OCI-M1 (cell line): ENCODE measurements at regions not wholly inside any gene's neighbourhood (a gene's known extent, or its start where the extent isn't known, plus 50 kb on each side); places are given as distances from the start of the nearest gene placed in this dataset.
"Not testable (repeated sequence)": the region's sequence is repeated elsewhere in the genome, so short reads cannot be mapped to it uniquely, and the experiment has no call there.

Experiments used
- DNase-seq: peaks from one replicate; lab custom pipeline; 2025; lab: John Stamatoyannopoulos, UW

- no peak for DNase-seq
These were observed 1804.9 kb upstream of the LRRTM1 start for GRCh38 chr2:82109418-82109817.

- DNase-seq = no peak
These were observed 1794.1 kb upstream of the LRRTM1 start for GRCh38 chr2:82098617-82099016.

- DNase-seq = peak; percentile 46
These were observed 1785.0 kb upstream of the LRRTM1 start for GRCh38 chr2:82089518-82089917.

DNA sequence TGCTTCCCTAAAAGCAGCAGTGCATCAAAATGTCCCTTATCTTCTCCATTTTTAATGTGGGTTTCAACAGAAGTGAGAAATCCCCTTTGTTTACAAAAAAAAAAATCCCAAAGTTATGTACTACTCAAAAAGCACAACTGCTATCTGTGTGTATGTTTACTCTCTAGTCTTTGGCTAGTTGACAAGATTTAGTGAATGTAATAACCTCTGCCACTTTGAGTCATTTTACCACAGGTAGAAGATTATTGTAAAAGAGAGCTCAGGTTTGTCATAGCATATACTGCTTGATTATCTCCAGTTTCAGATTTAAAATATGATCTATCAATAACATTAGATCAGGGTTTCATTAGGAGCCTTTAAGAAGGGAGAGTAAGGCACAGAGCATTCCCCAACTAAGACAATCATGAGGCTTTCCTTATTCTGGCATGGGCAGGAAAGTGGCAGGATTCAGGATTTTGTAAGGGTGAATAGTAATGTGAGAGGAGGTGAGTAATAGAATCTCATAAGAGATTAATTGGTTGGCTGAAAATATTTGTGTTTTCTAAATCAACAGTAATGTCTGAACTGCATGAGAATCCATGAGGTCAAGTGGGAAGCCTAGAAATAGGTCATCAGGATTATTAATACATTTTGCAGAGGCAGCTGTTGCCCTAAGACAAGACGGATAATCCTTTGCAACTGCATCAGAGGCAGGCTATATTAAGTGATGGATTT, 1780.3 kb upstream of the LRRTM1 start:
- no peak for DNase-seq

GRCh38 chr2:82075875-82076274, 1771.3 kb upstream of the LRRTM1 start:
- no peak for DNase-seq

DNA sequence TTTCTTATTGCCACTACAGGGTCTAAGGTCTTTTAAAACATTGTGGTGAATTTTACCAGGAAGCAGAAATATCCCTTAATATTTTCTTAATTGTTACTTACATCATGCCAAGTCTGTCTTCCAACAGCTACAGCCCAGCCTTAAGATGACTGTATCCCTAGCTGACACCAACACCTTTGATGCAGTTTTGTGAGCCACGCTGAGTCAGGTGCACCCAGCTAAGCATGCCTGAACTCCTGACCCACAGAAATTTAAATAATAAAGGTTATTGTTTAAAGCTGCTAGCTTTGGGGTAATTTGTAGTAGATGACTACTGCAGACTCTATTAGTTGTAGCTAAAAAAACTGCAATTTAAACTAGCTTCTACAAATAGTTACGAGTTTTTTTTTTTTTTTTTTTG, 1757.9 kb upstream of the LRRTM1 start:
- no peak for DNase-seq

- peak; percentile 33 for DNase-seq
These were observed 1751.3 kb upstream of the LRRTM1 start for GRCh38 chr2:82055846-82056245.

- no peak for DNase-seq
These were observed 1739.3 kb upstream of the LRRTM1 start for GRCh38 chr2:82043867-82044266.

DNA sequence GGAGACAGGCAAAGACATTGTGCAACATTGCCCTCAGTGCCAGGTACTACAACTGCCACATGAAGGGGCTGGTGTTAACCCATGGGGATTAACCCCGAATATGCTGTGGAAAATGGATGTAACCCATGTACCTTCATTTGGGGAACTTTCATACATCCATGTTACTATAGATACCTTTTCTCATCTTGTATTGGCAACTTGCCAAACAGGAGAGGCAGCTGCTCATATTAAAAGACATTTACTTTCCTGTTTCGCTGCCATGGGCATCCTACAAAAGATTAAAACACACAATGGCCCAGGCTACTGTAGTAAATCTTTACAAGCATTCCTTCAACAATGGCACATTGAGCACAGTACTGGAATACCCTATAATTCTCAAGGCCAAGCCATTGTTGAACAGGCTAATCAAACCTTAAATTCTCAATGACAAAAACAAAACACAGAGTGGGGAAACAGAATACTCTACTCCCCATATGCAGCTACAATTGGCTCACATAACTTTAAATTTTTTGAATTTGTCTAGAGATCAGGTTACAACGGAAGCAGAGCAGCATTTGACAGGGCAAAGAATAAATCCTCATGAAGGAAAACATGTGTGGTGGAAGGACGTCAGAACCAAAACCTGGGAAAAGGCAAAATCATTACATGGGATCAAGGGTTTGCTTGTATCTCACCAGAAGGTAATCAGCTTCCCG, 1723.5 kb upstream of the LRRTM1 start:
- no peak for DNase-seq

- DNase-seq = peak; percentile 4
These were observed 1719.2 kb upstream of the LRRTM1 start for GRCh38 chr2:82023710-82024109.

DNA sequence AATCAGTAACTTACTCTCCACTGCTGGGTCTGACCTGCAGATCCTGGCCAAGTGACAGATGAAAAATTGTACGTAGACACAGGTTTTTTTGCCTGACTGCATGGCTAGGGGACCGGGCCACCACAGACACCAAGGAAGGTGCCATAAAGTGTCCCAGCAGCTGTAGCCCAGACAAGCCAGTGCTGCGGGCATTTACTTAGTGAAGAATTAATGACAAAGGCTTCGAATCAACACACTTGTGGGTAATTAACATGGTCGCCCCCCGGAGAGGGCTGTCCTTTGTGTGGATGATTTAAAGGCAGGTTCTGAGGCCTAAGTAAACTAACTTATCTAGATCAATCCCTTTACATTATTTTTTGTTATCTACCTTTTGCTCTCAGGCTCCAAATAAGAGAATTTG, 1709.1 kb upstream of the LRRTM1 start:
- DNase-seq = no peak

GRCh38 chr2:82007071-82007664, 1702.6 kb upstream of the LRRTM1 start:
- no peak for DNase-seq

GRCh38 chr2:82005889-82006288, 1701.3 kb upstream of the LRRTM1 start:
- not testable (repeated sequence) for DNase-seq

DNA sequence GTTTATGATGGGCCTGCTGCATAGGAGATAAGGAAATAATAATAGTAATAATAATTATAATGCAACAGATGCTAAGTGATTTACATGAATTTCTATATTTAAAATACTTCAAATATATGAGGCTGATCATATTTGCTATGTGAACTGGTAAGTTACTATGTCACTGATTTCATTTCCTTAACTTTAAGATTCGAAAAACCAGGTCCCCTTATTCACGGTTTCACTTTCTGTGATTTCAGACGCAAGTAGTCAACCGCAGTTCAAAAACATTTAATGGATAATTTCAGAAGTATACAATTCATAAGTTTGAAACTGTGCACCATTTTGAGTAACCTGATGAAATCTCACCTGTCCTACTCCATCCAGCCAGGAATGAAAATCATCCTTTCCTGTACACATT, 1697.1 kb upstream of the LRRTM1 start:
- no peak for DNase-seq

DNA sequence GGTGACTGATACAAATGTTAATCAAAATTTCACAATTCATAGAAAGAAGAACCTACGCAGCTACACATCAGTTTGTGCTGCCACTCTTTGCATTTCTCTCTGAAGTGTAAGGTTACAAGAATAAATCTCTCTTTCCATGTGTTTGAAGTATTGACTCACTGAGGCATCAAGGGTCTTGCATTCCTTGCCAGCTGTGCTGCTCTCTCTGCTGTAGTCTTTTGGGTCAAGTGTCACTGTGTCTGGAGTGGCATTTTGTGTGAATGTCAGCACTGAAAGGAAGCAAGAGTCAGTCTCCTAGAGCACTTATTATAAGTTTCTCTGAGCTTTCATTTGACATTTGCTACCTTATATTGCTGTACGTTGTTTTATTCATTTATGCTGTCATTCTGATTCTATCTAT, 1696.1 kb upstream of the LRRTM1 start:
- DNase-seq = no peak

DNA sequence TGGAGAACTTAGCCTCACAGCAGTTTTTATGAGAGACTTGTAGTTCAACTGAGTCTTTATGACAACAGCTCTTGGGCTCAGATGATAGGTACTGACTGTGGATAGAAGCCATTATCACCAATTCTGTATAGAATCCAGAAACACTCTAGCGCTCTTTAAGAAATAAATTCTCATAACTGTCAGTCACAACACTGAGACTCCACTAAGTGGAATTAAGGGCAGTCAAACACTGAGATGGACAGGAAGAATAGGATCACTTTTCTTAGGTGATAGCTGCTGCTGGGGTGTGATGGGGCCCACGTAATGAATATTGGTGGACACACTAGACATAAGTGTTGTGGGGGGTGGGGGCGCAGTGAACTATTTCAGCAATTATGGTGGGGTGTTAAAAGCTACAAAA, 1691.8 kb upstream of the LRRTM1 start:
- no peak for DNase-seq

- no peak for DNase-seq
These were observed 1686.7 kb upstream of the LRRTM1 start for GRCh38 chr2:81991282-81991681.

GRCh38 chr2:81987370-81987769, 1682.8 kb upstream of the LRRTM1 start:
- no peak for DNase-seq

DNA sequence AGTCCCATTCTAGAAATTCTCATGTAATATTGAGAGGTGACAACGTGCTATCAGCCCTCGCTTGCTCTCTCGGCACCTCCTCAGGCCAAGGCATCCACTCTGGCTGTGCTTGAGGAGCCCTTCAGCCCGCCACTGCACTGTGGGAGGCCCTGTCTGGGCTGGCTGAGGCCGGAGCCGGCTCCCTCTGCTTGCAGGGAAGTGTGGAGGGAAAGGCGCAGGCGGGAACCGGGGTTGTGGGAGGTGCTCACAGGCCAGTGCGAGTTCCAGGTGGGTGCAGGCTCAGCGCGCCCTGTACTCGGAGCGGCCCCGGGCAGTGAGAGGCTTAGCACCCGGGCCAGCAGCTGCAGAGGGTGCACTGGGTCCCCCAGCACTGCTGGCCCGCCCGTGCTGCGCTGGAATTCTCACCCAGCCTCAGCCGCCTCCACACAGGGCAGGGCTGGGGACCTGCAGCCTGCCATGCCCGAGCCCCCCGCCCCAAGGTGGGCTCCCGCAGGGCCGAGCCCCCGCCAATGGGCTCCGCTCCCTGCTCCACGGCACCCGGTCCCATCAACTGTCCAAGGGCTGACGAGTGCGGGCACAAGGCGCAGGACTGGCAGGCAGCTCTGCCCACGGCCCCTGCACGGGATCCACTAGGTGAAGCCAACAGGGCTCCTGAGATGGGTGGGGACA, 1680.6 kb upstream of the LRRTM1 start:
- no peak for DNase-seq

GRCh38 chr2:81981585-81981984, 1677.0 kb upstream of the LRRTM1 start:
- no peak for DNase-seq

DNA sequence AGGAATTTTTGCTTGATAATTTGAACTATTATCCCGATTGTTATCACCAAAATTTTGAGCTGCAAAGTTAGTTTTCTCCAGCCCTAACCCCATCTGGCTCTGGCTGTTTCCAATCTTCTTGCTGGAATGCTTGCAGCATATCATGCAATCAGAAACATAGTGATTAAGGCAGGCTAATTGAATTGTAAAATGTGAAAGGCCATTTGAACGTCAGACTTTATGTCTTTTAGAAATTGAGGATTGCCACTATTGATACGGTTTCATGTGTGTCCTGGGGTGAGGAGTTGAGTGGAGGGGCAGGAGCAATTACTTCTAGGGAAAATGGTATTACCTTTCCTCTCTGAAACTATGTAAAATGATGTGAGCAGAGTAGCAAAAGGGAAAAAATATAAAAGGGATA, 1674.5 kb upstream of the LRRTM1 start:
- no peak for DNase-seq

GRCh38 chr2:81976998-81977397, 1672.4 kb upstream of the LRRTM1 start:
- DNase-seq = no peak

DNA sequence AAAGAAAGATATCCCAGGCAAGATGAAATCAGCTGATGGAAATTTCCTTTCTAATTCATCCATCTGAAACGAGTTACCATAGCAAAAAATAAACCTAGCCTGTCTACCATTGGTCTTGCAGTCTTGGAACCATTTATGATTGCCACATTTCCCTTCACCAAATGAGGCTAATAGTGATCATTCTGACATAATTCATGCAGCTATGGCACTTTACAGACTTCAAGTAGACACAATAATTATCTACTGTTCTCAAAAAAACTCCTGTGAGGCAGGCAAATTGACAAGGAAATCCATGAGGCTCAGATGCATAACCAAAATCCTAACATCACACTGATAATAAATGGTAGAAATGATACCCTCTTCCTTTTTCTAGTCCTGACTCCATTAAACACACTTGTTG, 1669.7 kb upstream of the LRRTM1 start:
- DNase-seq = no peak
